H1 (cell line): ENCODE measurements at regions not wholly inside any gene's neighbourhood (a gene's known extent, or its start where the extent isn't known, plus 50 kb on each side); places are given as distances from the start of the nearest gene placed in this dataset.

Source experiments
- CTCF ChIA-PET: fragments of 300-600 bp; sonication (Branson Sonifier 250); formaldehyde crosslinking; loops from one replicate; lab custom pipeline; 2021; ENCODE audit not compliant: partially characterized antibody; lab: Charles Lee
- POLR2A ChIA-PET: fragments of 300-600 bp; sonication (Branson Sonifier 250); formaldehyde crosslinking; loops from one replicate; lab custom pipeline; 2021; ENCODE audit warnings: inconsistent platforms; ENCODE audit not compliant: partially characterized antibody; lab: Charles Lee
- DNase-seq, 2 experiments: peaks; one replicate each; pipeline versions ENCODE4 v3.0.0 to v3.0.0-alpha.2; 2010 to 2022; ENCODE audit warnings: low spot score in 2 of 2, low read depth in 1 of 2, mixed read lengths in 1 of 2
- FAIRE-seq: peaks from 2 replicates; lab custom pipeline; 2011; peaks lifted over from hg19 to GRCh38; lab: Jason Lieb, UNC
- H2AFZ ChIP-seq: 2 replicates; pipeline ENCODE4 v1.8.1; 2012; ENCODE audit warnings: low read length, inconsistent platforms
- H2AK5ac ChIP-seq: 2 replicates; pipeline ENCODE4 v1.6.1; 2013; ENCODE audit warnings: low read depth, low read length
- H2BK120ac ChIP-seq: replicated peaks from 2 replicates; pipeline ENCODE3; 2013; ENCODE audit warnings: low read depth, low read length, inconsistent platforms
- H2BK12ac ChIP-seq: 2 replicates; pipeline ENCODE4 v1.6.1; 2013; ENCODE audit warnings: low read depth, low read length
- H2BK15ac ChIP-seq: 2 replicates; pipeline ENCODE4 v1.6.1; 2013; ENCODE audit warnings: low read length
- H2BK20ac ChIP-seq: 2 replicates; pipeline ENCODE4 v1.6.1; 2013; ENCODE audit warnings: low read length
- H2BK5ac ChIP-seq: 2 replicates; pipeline ENCODE4 v1.6.1; 2013; ENCODE audit warnings: low read depth, low read length
- H3K14ac ChIP-seq: 2 replicates; pipeline ENCODE4 v1.6.1; 2013; ENCODE audit warnings: inconsistent platforms; ENCODE audit not compliant: insufficient read length
- H3K18ac ChIP-seq: 2 replicates; pipeline ENCODE4 v1.6.1; 2013; ENCODE audit warnings: low read length; ENCODE audit errors: extremely low read depth
- H3K23ac ChIP-seq: 2 replicates; pipeline ENCODE4 v1.6.1; 2013; ENCODE audit warnings: inconsistent platforms; ENCODE audit not compliant: insufficient read length
- H3K23me2 ChIP-seq: 2 replicates; pipeline ENCODE4 v1.6.1; 2013; ENCODE audit warnings: low read depth, low read length
- H3K27ac ChIP-seq: 2 replicates; pipeline ENCODE4 v1.6.1; 2011; ENCODE audit warnings: low read depth, low read length, inconsistent platforms
- H3K27me3 ChIP-seq, 4 experiments: replicated peaks in 1 of 4; 1 replicate in 1 of 4; 2 replicates in 3 of 4; pipeline versions ENCODE4 v1.6.1 to v1.8.1; 2011 to 2013; ENCODE audit warnings: low read length in 3 of 4, mild to moderate bottlenecking in 3 of 4, inconsistent platforms in 2 of 4, mixed read lengths in 2 of 4, moderate library complexity in 1 of 4; ENCODE audit not compliant: control insufficient read depth in 3 of 4, insufficient read depth in 3 of 4; ENCODE audit errors: extremely low read depth in 1 of 4
- H3K36me3 ChIP-seq, 4 experiments: 2 replicates each; pipeline versions ENCODE4 v1.6.1 to v1.8.1; 2011 to 2013; ENCODE audit warnings: mild to moderate bottlenecking in 4 of 4, low read length in 3 of 4, moderate library complexity in 2 of 4, control low read depth in 1 of 4, inconsistent platforms in 1 of 4; ENCODE audit not compliant: insufficient read depth in 4 of 4, control insufficient read depth in 2 of 4
- H3K4ac ChIP-seq: replicated peaks from 2 replicates; pipeline ENCODE3; 2013; ENCODE audit warnings: low read length, low read depth, mixed read lengths, inconsistent platforms; ENCODE audit not compliant: insufficient read length
- H3K4me1 ChIP-seq, 4 experiments: replicated peaks in 1 of 4; 1 replicate in 1 of 4; 2 replicates in 3 of 4; pipeline versions ENCODE4 v1.6.1 to v1.8.1; 2011 to 2013; ENCODE audit warnings: low read length in 3 of 4, inconsistent platforms in 2 of 4, mixed read lengths in 1 of 4; ENCODE audit not compliant: insufficient read depth in 4 of 4, control insufficient read depth in 3 of 4
- H3K4me2 ChIP-seq, 2 experiments: 2 replicates each; pipeline versions ENCODE4 v1.6.1 to v1.8.1; 2011 to 2013; ENCODE audit warnings: low read depth in 2 of 2, low read length in 2 of 2, control low read depth in 1 of 2, inconsistent platforms in 1 of 2, mild to moderate bottlenecking in 1 of 2; ENCODE audit not compliant: insufficient read depth in 1 of 2
- H3K4me3 ChIP-seq, 4 experiments: fragments of 200-600, 300-600 bp in 1 of 4; sonication (generic), shearing (Covaris generic), sonication (Bioruptor Twin) in 1 of 4; 2 replicates each; pipeline versions ENCODE4 v1.5.1 to v1.8.1; 2011 to 2016; ENCODE audit warnings: low read length in 4 of 4, low read depth in 3 of 4, control low read depth in 2 of 4, inconsistent platforms in 2 of 4, mild to moderate bottlenecking in 2 of 4, mixed read lengths in 1 of 4, moderate library complexity in 1 of 4; ENCODE audit not compliant: insufficient read depth in 2 of 4; ENCODE audit errors: extremely low read depth in 1 of 4
- H3K56ac ChIP-seq: replicated peaks from 2 replicates; pipeline ENCODE3; 2013; ENCODE audit warnings: low read depth, mild to moderate bottlenecking, mixed read lengths, low read length, inconsistent platforms; ENCODE audit not compliant: insufficient read length
- H3K79me1 ChIP-seq: 2 replicates; pipeline ENCODE4 v1.6.1; 2013; ENCODE audit warnings: low read depth, low read length, control low read depth
- H3K79me2 ChIP-seq, 2 experiments: 2 replicates each; pipeline versions ENCODE4 v1.6.1 to v1.8.1; 2012 to 2013; ENCODE audit warnings: low read length in 2 of 2, mild to moderate bottlenecking in 2 of 2, inconsistent platforms in 1 of 2; ENCODE audit not compliant: insufficient read depth in 2 of 2, control insufficient read depth in 1 of 2
- H3K9ac ChIP-seq, 4 experiments: replicated peaks in 1 of 4; 1 replicate in 1 of 4; 2 replicates in 3 of 4; pipeline versions ENCODE4 v1.6.1 to v1.8.1; 2011 to 2013; ENCODE audit warnings: low read depth in 3 of 4, low read length in 3 of 4, control low read depth in 2 of 4, mild to moderate bottlenecking in 2 of 4, moderate library complexity in 2 of 4, inconsistent platforms in 1 of 4; ENCODE audit errors: extremely low read depth in 1 of 4
- H3K9me3 ChIP-seq, 2 experiments: 2 replicates each; pipeline versions ENCODE4 v1.6.1 to v1.8.1; 2012 to 2013; ENCODE audit warnings: mild to moderate bottlenecking in 2 of 2, moderate library complexity in 2 of 2, control low read depth in 1 of 2, inconsistent platforms in 1 of 2, low read depth in 1 of 2, low read length in 1 of 2, mixed read lengths in 1 of 2; ENCODE audit not compliant: insufficient read depth in 2 of 2
- H4K20me1 ChIP-seq, 2 experiments: replicated peaks in 1 of 2; 2 replicates each; pipeline versions ENCODE3 to v1.8.1; 2011 to 2013; ENCODE audit warnings: inconsistent platforms in 2 of 2, low read length in 2 of 2, mild to moderate bottlenecking in 1 of 2; ENCODE audit not compliant: insufficient read depth in 2 of 2, control insufficient read depth in 1 of 2
- H4K5ac ChIP-seq: 2 replicates; pipeline ENCODE4 v1.6.1; 2013; ENCODE audit warnings: low read length, low read depth, mixed read lengths, inconsistent platforms; ENCODE audit not compliant: insufficient read length
- H4K8ac ChIP-seq: 2 replicates; pipeline ENCODE4 v1.8.0; 2013; ENCODE audit warnings: mild to moderate bottlenecking, moderate library complexity, low read length, inconsistent platforms; ENCODE audit not compliant: insufficient read depth; ENCODE audit errors: extremely low read depth
- H4K91ac ChIP-seq: replicated peaks from 2 replicates; pipeline ENCODE3; 2013; ENCODE audit warnings: low read length, mixed read lengths, inconsistent platforms; ENCODE audit not compliant: insufficient read length
- TEAD4 ChIP-seq: IDR thresholded peaks from 2 replicates; pipeline ENCODE4 v1.6.1; 2012; ENCODE audit warnings: low read depth, low read length, inconsistent platforms, mixed read lengths
- WGBS, 2 experiments: shearing (Covaris generic) in 1 of 2; methylation state at CpG; one replicate each; pipeline versions ENCODE4 v1.1.6 to v1.1.7; 2013 to 2015; ENCODE audit warnings: low lambda C conversion rate in 2 of 2, mixed read lengths in 2 of 2, inconsistent platforms in 1 of 2, low coverage in 1 of 2, missing lambda C conversion rate in 1 of 2; ENCODE audit not compliant: insufficient replicate concordance in 2 of 2, insufficient coverage in 1 of 2, insufficient read length in 1 of 2; ENCODE audit errors: extremely low coverage in 1 of 2, missing lambda C conversion rate in 1 of 2; 5-methylcytosine and 5-hydroxymethylcytosine counted together
- TF ChIP-seq, protein P1 (sequence below), 3 experiments: IDR thresholded peaks; 1 replicate in 2 of 3; 2 replicates in 1 of 3; pipeline versions ENCODE4 v1.5.1 to v1.6.1; 2011; ENCODE audit warnings: low read length in 3 of 3, mild to moderate bottlenecking in 3 of 3, inconsistent platforms in 2 of 3, low read depth in 1 of 3, moderate library complexity in 1 of 3; ENCODE audit not compliant: insufficient read depth in 1 of 3; ENCODE audit errors: control extremely low read depth in 1 of 3

DNA sequence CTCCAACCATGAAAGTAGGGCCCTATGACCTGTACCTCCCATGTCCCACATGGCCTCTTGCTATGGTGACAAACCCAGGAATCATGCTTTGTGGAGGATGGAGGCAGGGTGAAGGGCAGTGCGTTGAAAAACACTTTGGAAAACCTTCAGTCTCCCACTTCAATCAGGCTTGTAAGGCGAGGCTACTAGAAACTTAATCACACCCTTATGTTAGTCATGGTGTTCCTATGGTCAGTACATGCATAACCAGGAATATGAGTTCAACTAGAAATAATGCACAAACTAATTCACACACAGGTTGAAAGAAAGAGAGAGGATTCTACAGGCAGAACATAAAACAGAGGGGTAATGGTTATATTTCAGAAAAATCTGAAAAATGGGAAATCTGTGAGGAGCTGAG is 601.1 kb downstream of the KCTD16 start:
- WGBS, 2 experiments = 97% methylated on average over 2 of the region's 2 CpGs; no CpG with 5 or more reads in 1 of the 2 experiments
- no peak overlapping the region for H3K4me2 ChIP-seq
- no peak overlapping the region for H3K23ac ChIP-seq
- H3K36me3 ChIP-seq = no peaks in the 10 kb centered on the region
- no peak overlapping the region for H2AK5ac ChIP-seq
- H2BK5ac ChIP-seq = no peak overlapping the region
- H4K8ac ChIP-seq = no peak overlapping the region
- CTCF ChIA-PET = interaction anchor here (0.8 kb wide), 1 partner anchor 8 kb away, joined by 3 read pairs; no protein-coding TSS in a partner anchor
- POLR2A ChIA-PET = no interaction called here
- H3K79me1 ChIP-seq = no peaks in the 10 kb centered on the region
- H2BK120ac ChIP-seq = no peak overlapping the region
- H3K18ac ChIP-seq = no peak overlapping the region
- no peak for FAIRE-seq
- no peak for DNase-seq
- no peak overlapping the region for H3K4me3 ChIP-seq
- no peak overlapping the region for H3K56ac ChIP-seq
- H2BK12ac ChIP-seq = no peak overlapping the region
- no peak overlapping the region for H3K4ac ChIP-seq
- no peak for TF ChIP-seq TEAD4
- TF ChIP-seq, protein P1, sequence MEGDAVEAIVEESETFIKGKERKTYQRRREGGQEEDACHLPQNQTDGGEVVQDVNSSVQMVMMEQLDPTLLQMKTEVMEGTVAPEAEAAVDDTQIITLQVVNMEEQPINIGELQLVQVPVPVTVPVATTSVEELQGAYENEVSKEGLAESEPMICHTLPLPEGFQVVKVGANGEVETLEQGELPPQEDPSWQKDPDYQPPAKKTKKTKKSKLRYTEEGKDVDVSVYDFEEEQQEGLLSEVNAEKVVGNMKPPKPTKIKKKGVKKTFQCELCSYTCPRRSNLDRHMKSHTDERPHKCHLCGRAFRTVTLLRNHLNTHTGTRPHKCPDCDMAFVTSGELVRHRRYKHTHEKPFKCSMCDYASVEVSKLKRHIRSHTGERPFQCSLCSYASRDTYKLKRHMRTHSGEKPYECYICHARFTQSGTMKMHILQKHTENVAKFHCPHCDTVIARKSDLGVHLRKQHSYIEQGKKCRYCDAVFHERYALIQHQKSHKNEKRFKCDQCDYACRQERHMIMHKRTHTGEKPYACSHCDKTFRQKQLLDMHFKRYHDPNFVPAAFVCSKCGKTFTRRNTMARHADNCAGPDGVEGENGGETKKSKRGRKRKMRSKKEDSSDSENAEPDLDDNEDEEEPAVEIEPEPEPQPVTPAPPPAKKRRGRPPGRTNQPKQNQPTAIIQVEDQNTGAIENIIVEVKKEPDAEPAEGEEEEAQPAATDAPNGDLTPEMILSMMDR (IDR thresholded peaks at IDR 0.05; ENCODE audit: control extremely low read depth in 1 of 3, insufficient read depth in 1 of 3, low read depth in 1 of 3, low read length in 3 of 3) = no peak
- H3K9ac ChIP-seq = no peak overlapping the region
- H3K23me2 ChIP-seq = no peaks in the 10 kb centered on the region
- no peaks in the 10 kb centered on the region for H3K4me1 ChIP-seq
- no peaks in the 10 kb centered on the region for H3K79me2 ChIP-seq
- no peaks in the 10 kb centered on the region for H4K20me1 ChIP-seq
- no peak overlapping the region; the same call in 1 of the 2 replicates for H2AFZ ChIP-seq
- H4K91ac ChIP-seq = no peak overlapping the region
- no peak overlapping the region for H2BK15ac ChIP-seq
- H3K9me3 ChIP-seq = no peaks in the 10 kb centered on the region
- no peak overlapping the region for H4K5ac ChIP-seq
- H3K27ac ChIP-seq = no peak overlapping the region
- no peak overlapping the region for H3K14ac ChIP-seq
- no peaks in the 10 kb centered on the region for H3K27me3 ChIP-seq
- H2BK20ac ChIP-seq = no peak overlapping the region
